CD4-positive, alpha-beta T cell treated with Interleukin-1 beta for 1 hour (primary cell): ENCODE measurements at regions not wholly inside any gene's neighbourhood (a gene's known extent, or its start where the extent isn't known, plus 50 kb on each side); places are given as distances from the start of the nearest gene placed in this dataset.
"Not testable (repeated sequence)": the region's sequence is repeated elsewhere in the genome, so short reads cannot be mapped to it uniquely, and the experiment has no call there.

ENCODE experiments used
- DNase-seq, 2 donors: peaks; one replicate each; pipeline ENCODE4 v3.0.0-alpha.2; 2020 to 2022

- no peak for DNase-seq
Observed at GRCh38 chr13:79966493-79966895, 374.4 kb downstream of the SPRY2 start.

- DNase-seq = no peak
Observed at GRCh38 chr13:79966059-79966458, 374.9 kb downstream of the SPRY2 start.

GRCh38 chr13:79946556-79946955 is 394.4 kb downstream of the SPRY2 start:
- no peak for DNase-seq

- DNase-seq = no peak
Observed at GRCh38 chr13:79943346-79944023, 397.4 kb downstream of the SPRY2 start.

- no peak for DNase-seq
Observed at GRCh38 chr13:79941752-79942151, 399.2 kb downstream of the SPRY2 start.

GRCh38 chr13:79939689-79940088 is 401.2 kb downstream of the SPRY2 start:
- DNase-seq = no peak

- DNase-seq = no peak
Observed at GRCh38 chr13:79937771-79938216, 403.1 kb downstream of the SPRY2 start.

GRCh38 chr13:79937311-79937710 is 403.6 kb downstream of the SPRY2 start:
- no peak for DNase-seq

- DNase-seq = no peak
Observed at GRCh38 chr13:79936368-79937136, 404.4 kb downstream of the SPRY2 start.

- no peak for DNase-seq
Observed at GRCh38 chr13:79935121-79935520, 405.8 kb downstream of the SPRY2 start.

- DNase-seq = no peak
Observed at GRCh38 chr13:79933389-79933788, 407.5 kb downstream of the SPRY2 start.

- no peak for DNase-seq
Observed at GRCh38 chr13:79932556-79932955, 408.4 kb downstream of the SPRY2 start.

- DNase-seq = not testable (repeated sequence)
Observed at GRCh38 chr13:79923973-79924556, 416.9 kb downstream of the SPRY2 start.

- no peak for DNase-seq
Observed at GRCh38 chr13:79919091-79919490, 421.8 kb downstream of the SPRY2 start.

GRCh38 chr13:79918620-79919019 is 422.3 kb downstream of the SPRY2 start:
- DNase-seq = no peak

- DNase-seq = no peak
Observed at GRCh38 chr13:79917628-79918027, 423.3 kb downstream of the SPRY2 start.

- DNase-seq = no peak
Observed at GRCh38 chr13:79915114-79915811, 425.7 kb downstream of the SPRY2 start.

- DNase-seq = no peak
Observed at GRCh38 chr13:79913141-79913827, 427.6 kb downstream of the SPRY2 start.

GRCh38 chr13:79912403-79912802 is 428.5 kb downstream of the SPRY2 start:
- DNase-seq = no peak

GRCh38 chr13:79910875-79911540 is 429.9 kb downstream of the SPRY2 start:
- no peak for DNase-seq

GRCh38 chr13:79909644-79910043 is 428.7 kb downstream of the NDFIP2 start:
- DNase-seq = no peak

GRCh38 chr13:79908381-79908780 is 427.4 kb downstream of the NDFIP2 start:
- DNase-seq = no peak
